HG03060 (cell line): ENCODE measurements at regions not wholly inside any gene's neighbourhood (a gene's known extent, or its start where the extent isn't known, plus 50 kb on each side); places are given as distances from the start of the nearest gene placed in this dataset.
"Not testable (repeated sequence)": the region's sequence is repeated elsewhere in the genome, so short reads cannot be mapped to it uniquely, and the experiment has no call there.

Experiments
- ATAC-seq: cut with Tn5 transposase; IDR thresholded peaks from one replicate; pipeline ENCODE4 v1.9.1; 2021; ENCODE audit warnings: low read depth, moderate number of reproducible peaks; ENCODE audit not compliant: unreplicated experiment

DNA sequence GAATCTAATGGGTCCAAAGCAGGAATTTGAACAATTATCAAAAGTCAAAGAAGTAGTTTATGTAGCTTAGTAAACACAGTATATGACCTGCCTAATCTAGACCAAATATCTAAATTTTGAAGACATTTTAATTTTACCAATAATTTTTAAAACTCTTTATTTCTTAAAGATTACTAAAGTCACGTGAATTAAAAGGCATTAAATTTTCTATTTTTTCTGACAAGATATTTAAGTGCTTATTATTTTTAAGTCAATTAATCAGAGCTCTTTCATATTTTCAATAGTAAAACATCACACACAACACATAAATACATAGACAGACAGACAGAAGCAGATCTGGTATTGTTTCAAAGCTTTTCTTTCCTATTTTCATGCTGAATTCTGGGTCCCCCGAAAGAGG lies 89.5 kb downstream of the ZNF467 start:
- ATAC-seq: no peak

DNA sequence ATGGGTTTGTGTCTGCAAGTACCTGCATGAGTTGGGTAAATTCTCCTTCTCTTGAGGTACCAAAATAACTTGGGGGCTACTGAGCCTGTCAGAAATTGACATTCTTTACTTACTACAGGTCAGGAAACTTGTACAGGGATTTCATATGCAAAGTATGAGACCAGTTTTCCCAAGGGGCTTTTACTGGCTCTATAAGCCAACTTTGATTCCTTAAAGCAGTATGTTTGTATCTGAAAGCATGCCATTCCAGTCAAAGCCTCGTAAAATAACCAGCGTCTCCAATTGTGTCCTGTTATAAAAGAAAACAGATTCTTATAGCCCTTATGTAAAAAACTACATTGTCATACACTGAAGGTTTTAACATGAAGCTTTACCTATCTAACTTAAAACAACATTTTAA lies 90.2 kb downstream of the ZNF467 start:
- ATAC-seq: no peak

GRCh38 chr7:149682038-149682437 lies 91.3 kb downstream of the ZNF467 start:
- ATAC-seq: no peak

- no peak for ATAC-seq
Observed at GRCh38 chr7:149681274-149681673, 92.1 kb downstream of the ZNF467 start.

- no peak for ATAC-seq
Observed at GRCh38 chr7:149680331-149681025, 92.9 kb downstream of the ZNF467 start.

DNA sequence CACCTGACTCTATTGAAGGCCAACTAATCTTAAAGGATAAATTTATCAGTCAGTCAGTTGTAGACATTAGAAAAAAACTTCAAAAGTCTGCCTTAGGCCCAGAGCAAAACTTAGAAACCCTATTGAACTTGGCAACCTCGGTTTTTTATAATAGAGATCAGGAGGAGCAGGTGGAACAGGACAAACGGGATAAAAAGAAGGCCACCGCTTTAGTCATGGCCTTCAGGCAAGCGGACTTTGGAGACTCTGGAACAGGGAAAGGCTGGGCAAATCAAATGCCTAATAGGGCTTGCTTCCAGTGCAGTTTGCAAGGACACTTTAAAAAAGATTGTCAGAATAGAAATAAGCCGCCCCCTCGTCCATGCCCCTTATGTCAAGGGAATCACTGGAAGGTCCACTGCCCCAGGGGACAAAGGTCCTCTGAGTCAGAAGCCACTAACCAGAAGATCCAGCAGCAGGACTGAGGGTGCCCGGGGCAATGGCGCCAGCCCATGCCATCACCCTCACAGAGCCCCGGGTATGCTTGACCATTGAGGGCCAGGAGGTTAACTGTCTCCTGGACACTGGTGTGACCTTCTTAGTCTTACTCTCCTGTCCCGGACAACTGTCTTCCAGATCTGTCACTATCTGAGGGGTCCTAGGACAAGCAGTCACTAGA lies 98.5 kb downstream of the ZNF467 start:
- ATAC-seq: not testable (repeated sequence)

- ATAC-seq: no peak
Observed at GRCh38 chr7:149673006-149673405, 100.4 kb downstream of the ZNF467 start.

DNA sequence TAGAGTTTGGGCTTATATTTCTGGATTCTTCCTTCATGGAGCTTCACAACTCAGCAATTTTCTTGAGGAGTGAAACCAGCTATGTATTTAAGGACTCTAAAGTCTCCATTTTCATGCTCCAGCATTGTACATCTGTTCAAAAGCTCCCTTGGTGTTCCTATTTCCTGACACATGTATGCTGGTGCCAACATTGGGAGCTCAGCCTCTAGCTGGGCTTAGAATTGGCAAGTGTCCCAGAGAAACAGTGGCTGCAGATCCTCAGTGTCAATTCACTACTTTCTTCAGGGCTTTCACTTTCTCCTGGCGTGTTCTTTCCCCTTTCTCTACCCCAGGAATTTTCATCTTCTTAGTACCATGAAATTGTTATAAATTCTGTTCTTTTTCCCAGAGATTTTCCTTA lies 103.1 kb downstream of the ZNF467 start:
- no peak for ATAC-seq

- no peak for ATAC-seq
Observed at GRCh38 chr7:149669121-149669818, 104.1 kb downstream of the ZNF467 start.

DNA sequence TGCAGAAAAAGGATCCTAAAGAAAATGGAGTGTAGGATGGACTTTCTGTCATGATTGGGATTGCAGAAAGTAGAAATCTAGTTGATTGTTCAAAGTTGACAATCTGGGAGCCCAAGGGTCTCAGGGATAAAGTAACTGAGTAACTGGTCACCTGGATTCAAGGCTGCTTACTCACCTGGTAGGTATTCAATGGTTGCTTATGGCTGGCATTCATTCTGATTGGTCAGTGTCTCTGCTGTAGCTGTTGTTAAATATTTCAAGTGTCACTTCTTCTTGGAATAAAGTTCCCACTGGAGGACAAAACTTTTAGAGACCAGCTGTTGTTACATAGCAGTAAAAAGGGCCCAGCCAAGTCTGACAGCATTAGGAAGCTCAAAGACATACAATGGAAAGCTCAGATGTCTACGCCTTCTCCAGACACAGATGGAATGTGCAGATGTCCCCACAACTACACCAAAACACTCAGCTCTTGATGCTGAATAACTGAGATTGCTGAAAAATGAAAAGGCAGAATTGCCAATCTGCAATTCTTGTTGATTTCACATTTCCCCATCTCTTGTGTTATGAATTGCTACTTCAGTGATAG lies 106.9 kb downstream of the ZNF467 start:
- ATAC-seq: no peak

GRCh38 chr7:149665618-149666017 lies 107.8 kb downstream of the ZNF467 start:
- not testable (repeated sequence) for ATAC-seq

DNA sequence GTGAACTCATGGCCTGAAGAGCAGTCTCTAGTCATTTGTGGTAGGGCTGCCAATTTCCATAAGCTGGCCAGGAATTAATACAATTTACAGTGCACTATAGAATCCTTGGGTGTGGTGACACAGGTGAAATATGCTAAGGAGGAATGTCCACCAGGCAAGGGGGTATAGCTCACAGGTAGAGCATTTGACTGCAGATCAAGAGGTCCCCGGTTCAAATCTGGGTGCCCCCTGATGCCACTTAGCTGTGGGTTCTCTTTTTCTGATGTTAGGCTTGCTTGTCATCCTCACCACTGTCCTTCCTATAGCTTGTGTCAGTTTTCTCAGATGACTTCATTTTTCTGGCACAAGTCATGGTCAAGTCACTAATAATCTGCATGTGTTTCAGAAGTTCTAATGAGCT lies 108.7 kb downstream of the ZNF467 start:
- ATAC-seq: no peak

GRCh38 chr7:149664176-149664575 lies 109.2 kb downstream of the ZNF467 start:
- no peak for ATAC-seq

GRCh38 chr7:149662591-149663095 lies 110.7 kb downstream of the ZNF467 start:
- peak; percentile 60 for ATAC-seq

DNA sequence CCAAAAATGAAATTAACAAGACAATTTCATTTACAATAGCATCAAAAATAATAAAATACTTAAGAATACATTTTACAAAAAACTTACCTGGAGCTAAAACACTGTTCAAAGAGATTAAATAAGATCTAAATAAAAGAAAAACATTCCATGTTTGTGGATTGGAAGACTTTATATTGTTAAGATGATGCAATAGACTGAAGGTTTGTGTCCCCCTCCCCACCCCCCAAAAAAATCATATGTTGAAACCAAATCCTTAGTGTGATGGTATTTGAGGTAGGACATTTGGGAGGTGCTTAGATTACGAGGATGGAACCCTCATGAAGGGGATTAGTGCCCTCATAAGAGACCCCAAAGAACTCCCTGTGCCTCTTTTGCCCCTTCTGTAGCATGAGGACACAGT lies 117.6 kb downstream of the ZNF467 start:
- no peak for ATAC-seq

DNA sequence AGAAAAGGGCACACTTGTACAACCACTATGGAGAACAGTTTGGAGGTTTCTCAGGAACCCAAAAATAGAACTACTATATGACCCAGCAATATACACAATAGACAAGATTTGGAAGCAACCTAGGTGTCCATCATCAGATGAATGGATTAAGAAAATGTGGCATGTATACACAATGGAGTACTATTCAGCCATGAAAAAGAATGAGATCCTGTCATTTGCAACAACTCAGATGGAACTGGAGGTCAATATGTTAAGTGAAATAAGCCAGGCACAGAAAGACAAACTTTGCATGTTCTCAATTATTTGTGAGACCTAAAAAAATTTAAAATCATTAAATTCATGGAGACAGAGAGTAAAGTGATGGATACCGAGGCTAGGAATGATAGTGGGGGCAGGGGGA lies 118.8 kb downstream of the ZNF467 start:
- no peak for ATAC-seq

DNA sequence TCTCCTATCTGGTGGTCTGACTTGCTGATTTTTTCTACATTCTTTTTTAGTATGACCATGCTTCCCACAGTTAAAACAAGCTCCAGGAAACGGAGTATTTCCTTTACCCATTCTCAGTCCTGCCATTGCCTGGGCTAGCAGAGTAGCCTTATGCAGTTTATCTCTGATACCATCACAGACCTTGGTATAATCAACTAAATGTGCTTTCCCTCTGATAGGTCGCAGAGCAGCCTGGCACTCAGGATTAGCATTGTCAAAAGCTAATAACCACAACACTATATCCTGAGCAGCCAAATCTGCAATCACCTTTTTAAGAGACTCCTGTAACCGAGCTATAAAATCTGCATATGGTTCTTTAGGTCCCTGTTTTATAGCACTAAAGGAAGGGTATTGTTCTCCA lies 123.2 kb downstream of the ZNF467 start:
- ATAC-seq: not testable (repeated sequence)

GRCh38 chr7:149644754-149645153 lies 128.6 kb downstream of the ZNF467 start:
- ATAC-seq: no peak

DNA sequence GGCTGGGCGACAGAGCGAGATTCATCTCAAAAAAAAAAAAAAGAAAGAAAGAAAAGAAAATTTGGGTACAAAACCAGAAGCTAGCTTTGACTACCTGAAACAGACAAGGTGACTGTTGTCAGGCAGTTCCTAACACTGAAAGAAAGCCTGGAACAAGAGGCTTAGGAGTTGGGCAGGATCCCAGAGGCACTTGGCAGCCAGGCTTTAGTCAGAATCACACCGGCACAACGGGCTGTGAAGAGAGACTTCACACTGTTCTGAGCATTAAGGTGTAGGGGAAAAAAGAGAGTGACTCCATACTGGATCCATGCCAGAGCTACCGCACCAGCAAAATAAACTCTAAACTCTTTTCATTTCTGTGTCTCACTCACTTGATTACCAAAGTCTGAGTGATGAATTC lies 130.8 kb downstream of the ZNF467 start:
- ATAC-seq: no peak

DNA sequence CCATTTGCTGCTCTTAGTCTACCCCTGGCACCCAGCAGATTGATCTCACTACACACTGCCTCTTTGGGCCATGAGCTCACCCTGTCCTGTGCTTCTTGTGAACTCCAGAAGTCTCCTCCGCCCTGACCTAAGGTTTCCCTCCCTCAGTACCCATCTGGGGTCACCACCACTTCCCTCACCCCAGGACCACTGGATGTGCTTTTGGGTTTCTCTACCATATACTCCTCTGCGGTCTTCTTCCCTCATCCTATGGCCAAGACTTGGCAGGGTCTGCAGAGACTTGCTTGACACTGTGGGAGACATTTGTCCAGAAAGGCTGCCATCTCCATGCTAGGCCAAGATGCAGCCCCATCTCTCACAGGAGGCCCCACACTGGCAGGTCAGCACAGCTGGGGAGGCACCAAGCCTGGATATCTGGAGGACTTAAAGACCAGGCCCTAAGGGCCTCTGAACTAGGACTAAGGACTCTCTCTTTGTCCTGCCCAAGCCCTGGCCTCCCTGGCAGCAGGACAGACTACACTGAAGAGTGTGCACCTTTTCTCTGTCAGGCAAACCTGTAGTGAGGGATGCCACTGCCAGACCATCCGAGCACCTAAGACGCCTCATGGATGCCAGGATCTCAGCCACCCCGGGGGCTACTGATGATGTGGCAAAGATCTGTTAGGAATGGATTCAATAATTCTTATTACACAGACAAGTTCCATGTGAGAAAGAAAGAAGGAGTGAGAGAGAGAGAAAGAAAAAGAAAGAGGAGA lies 134.6 kb downstream of the ZNF467 start:
- ATAC-seq: no peak
